HepG2 (cell line): ENCODE measurements at regions not wholly inside any gene's neighbourhood (a gene's known extent, or its start where the extent isn't known, plus 50 kb on each side); places are given as distances from the start of the nearest gene placed in this dataset.

Experiments used
- ATAC-seq: fragments of 200-7000 bp; cut with Tn5 transposase; 3 replicates; pipeline ENCODE4 v1.9.1; 2020; ENCODE audit warnings: mild to moderate bottlenecking, moderate library complexity
- BruUV-seq: library from RNA; stranded (reverse); fragments of 400-500 nt; replicated peaks from 2 replicates; lab custom pipeline; 2021; lab: Mats Ljungman, UMichigan
- CTCF ChIA-PET: fragments of 300-600 bp; formaldehyde crosslinking; extraction: SDS; loops from one replicate; lab custom pipeline; 2021; ENCODE audit warnings: low total read pairs, inconsistent platforms, low intra/inter-chr PET ratio; lab: Yijun Ruan, JAX
- POLR2A ChIA-PET: fragments of 350-600 bp; sonication (Branson Sonifier 250); formaldehyde crosslinking; loops from one replicate; lab custom pipeline; 2020; ENCODE audit warnings: antibody characterized with exemption, inconsistent platforms; lab: Yijun Ruan, JAX
- DNase-seq: peaks from one replicate; pipeline ENCODE4 v3.0.0-alpha.2; 2015; ENCODE audit warnings: low spot score
- FAIRE-seq: peaks from 3 replicates; lab custom pipeline; 2011; peaks lifted over from hg19 to GRCh38; lab: Jason Lieb, UNC
- H2AFZ ChIP-seq: one replicate; pipeline ENCODE4 v1.6.1; 2011; ENCODE audit warnings: low read length, inconsistent platforms
- H3K27ac ChIP-seq: fragments of 300-600 bp; 3 replicates; pipeline ENCODE4 v1.8.0; 2011; ENCODE audit warnings: mixed run types, mild to moderate bottlenecking, mixed read lengths, low read length, inconsistent platforms; ENCODE audit not compliant: insufficient read depth; ENCODE audit errors: extremely low read length
- H3K27me3 ChIP-seq, 2 experiments: fragments of 200-600 bp in 1 of 2; 2 replicates in 1 of 2; 3 replicates in 1 of 2; pipeline versions ENCODE4 v1.6.0 to v1.8.0; 2011; ENCODE audit warnings: low read length in 2 of 2, mild to moderate bottlenecking in 2 of 2, moderate library complexity in 2 of 2, inconsistent platforms in 1 of 2; ENCODE audit not compliant: insufficient read depth in 2 of 2, control insufficient read depth in 1 of 2
- H3K36me3 ChIP-seq, 2 experiments: fragments of 200-600 bp in 1 of 2; replicated peaks in 1 of 2; 2 replicates in 1 of 2; 3 replicates in 1 of 2; pipeline versions ENCODE4 v1.5.1 to v1.8.0; 2011; ENCODE audit warnings: low read length in 2 of 2, inconsistent platforms in 1 of 2; ENCODE audit not compliant: insufficient read depth in 2 of 2, control insufficient read depth in 1 of 2
- H3K4me1 ChIP-seq: 2 replicates; pipeline ENCODE4 v1.5.1; 2012; ENCODE audit warnings: low read length, inconsistent platforms; ENCODE audit not compliant: insufficient read depth
- H3K4me2 ChIP-seq: 2 replicates; pipeline ENCODE4 v1.6.0; 2011; ENCODE audit warnings: low read depth, low read length, inconsistent platforms
- H3K4me3 ChIP-seq, 3 experiments: fragments of 200-600 bp in 1 of 3; sonication (generic), shearing (Covaris generic) in 1 of 3; replicated peaks in 1 of 3; 2 replicates each; pipeline ENCODE4 v1.5.1; 2011 to 2016; ENCODE audit warnings: low read length in 3 of 3, inconsistent platforms in 2 of 3, low read depth in 2 of 3, mild to moderate bottlenecking in 2 of 3, control low read depth in 1 of 3, mixed read lengths in 1 of 3; ENCODE audit not compliant: insufficient read depth in 1 of 3
- H3K79me2 ChIP-seq: one replicate; pipeline ENCODE4 v1.6.1; 2011; ENCODE audit warnings: low read length, inconsistent platforms; ENCODE audit not compliant: insufficient read depth
- H3K9ac ChIP-seq: 2 replicates; pipeline ENCODE4 v1.6.0; 2011; ENCODE audit warnings: mild to moderate bottlenecking, low read depth, low read length, inconsistent platforms; ENCODE audit not compliant: insufficient read depth
- H3K9me3 ChIP-seq: 2 replicates; pipeline ENCODE4 v1.5.1; 2012; ENCODE audit warnings: mild to moderate bottlenecking, low read length
- H4K20me1 ChIP-seq: 2 replicates; pipeline ENCODE4 v1.6.0; 2011; ENCODE audit warnings: inconsistent platforms, mild to moderate bottlenecking, low read length, moderate library complexity; ENCODE audit not compliant: insufficient read depth
- BATF2 ChIP-seq: sonication (generic); formaldehyde crosslinking; IDR thresholded peaks from 2 replicates; pipeline ENCODE4 v1.8.0; 2022; ENCODE audit warnings: mild to moderate bottlenecking, missing genetic modification reagents, moderate library complexity
- DR1 ChIP-seq: sonication (generic); formaldehyde crosslinking; IDR thresholded peaks from 2 replicates; pipeline ENCODE4 v1.8.0; 2021; ENCODE audit warnings: mild to moderate bottlenecking, missing genetic modification reagents, inconsistent platforms
- HMG20B ChIP-seq: conservative IDR thresholded peaks from 2 replicates; pipeline ENCODE4 v1.6.1; 2016; ENCODE audit warnings: missing genetic modification reagents, missing compliant biosample characterization
- KMT2B ChIP-seq: IDR thresholded peaks from 2 replicates; pipeline ENCODE4 v1.6.1; 2016; ENCODE audit warnings: missing genetic modification reagents, missing compliant biosample characterization
- RFX1 ChIP-seq: fragments of 450-650 bp; IDR thresholded peaks from 2 replicates; pipeline ENCODE4 v1.6.1; 2017
- RXRA ChIP-seq: sonication (generic); formaldehyde crosslinking; IDR thresholded peaks from 2 replicates; pipeline ENCODE4 v1.5.1; 2020; ENCODE audit warnings: missing genetic modification reagents
- SP2 ChIP-seq: sonication (generic); formaldehyde crosslinking; IDR thresholded peaks from 2 replicates; pipeline ENCODE4 v1.5.1; 2020; ENCODE audit warnings: mild to moderate bottlenecking, missing genetic modification reagents
- SRY ChIP-seq: sonication (generic); formaldehyde crosslinking; IDR thresholded peaks from 2 replicates; pipeline ENCODE4 v1.8.0; 2022; ENCODE audit warnings: mild to moderate bottlenecking, missing genetic modification reagents
- ZNF382 ChIP-seq: sonication (generic); formaldehyde crosslinking; IDR thresholded peaks from 2 replicates; pipeline ENCODE4 v1.5.0; 2020; ENCODE audit warnings: missing genetic modification reagents, mild to moderate bottlenecking, borderline replicate concordance
- ZNF44 ChIP-seq: sonication (generic); formaldehyde crosslinking; IDR thresholded peaks from 2 replicates; pipeline ENCODE4 v1.5.1; 2020; ENCODE audit warnings: mild to moderate bottlenecking, missing genetic modification reagents
- ZNF589 ChIP-seq: sonication (generic); formaldehyde crosslinking; conservative IDR thresholded peaks from 2 replicates; pipeline ENCODE4 v1.8.0; 2022; ENCODE audit warnings: mild to moderate bottlenecking, moderate library complexity, missing genetic modification reagents
- ZNF83 ChIP-seq: sonication (generic); formaldehyde crosslinking; IDR thresholded peaks from 2 replicates; pipeline ENCODE4 v1.4.0; 2020; ENCODE audit warnings: missing genetic modification reagents, mild to moderate bottlenecking, borderline replicate concordance
- ZSCAN21 ChIP-seq: sonication (generic); formaldehyde crosslinking; IDR thresholded peaks from 2 replicates; pipeline ENCODE4 v1.8.0; 2022; ENCODE audit warnings: mild to moderate bottlenecking, missing genetic modification reagents, moderate library complexity, borderline replicate concordance
- ZSCAN31 ChIP-seq: sonication (generic); formaldehyde crosslinking; IDR thresholded peaks from 2 replicates; pipeline ENCODE4 v1.5.0; 2020; ENCODE audit warnings: low read depth, mild to moderate bottlenecking, missing genetic modification reagents
- WGBS: methylation state at CpG from one replicate; pipeline ENCODE4 v1.1.6; 2017; ENCODE audit warnings: low lambda C conversion rate; 5-methylcytosine and 5-hydroxymethylcytosine counted together
- in situ Hi-C: cut with HindIII; loops from 2 replicates; pipeline ENCODE4 v1.10.0; 2017; ENCODE audit warnings: low pct_unique_long_range_greater_than_20kb; ENCODE audit not compliant: extremely low pct_ligation_motif_present
- intact Hi-C: fragments of 100-400 bp; cut with micrococcal nuclease; formaldehyde crosslinking; loops from one replicate; pipeline ENCODE4 v1.10.0; 2022; ENCODE audit not compliant: unreplicated experiment

GRCh38 chr4:33150525-33150910 is 2430.3 kb downstream of the PCDH7 start:
- no peak for ATAC-seq
- H3K4me1 ChIP-seq, result no peaks in the 10 kb centered on the region
- no TSS peak for BruUV-seq
- peaks cover 46% of the 10 kb centered on the region for H3K9me3 ChIP-seq
- ChIA-PET CTCF (no interaction called here), POLR2A (no interaction called here)
- no peaks in the 10 kb centered on the region for H3K36me3 ChIP-seq
- H3K27ac ChIP-seq, result no peak overlapping the region
- DNase-seq, result no peak
- H2AFZ ChIP-seq, result no peak overlapping the region
- no peaks in the 10 kb centered on the region for H4K20me1 ChIP-seq
- no peaks in the 10 kb centered on the region for H3K27me3 ChIP-seq
- in situ Hi-C loops, result no loop called here
- H3K4me2 ChIP-seq, result no peak overlapping the region
- no peak for FAIRE-seq
- intact Hi-C loops, result no loop called here
- H3K4me3 ChIP-seq, result no peak overlapping the region
- 4% methylated on average over 3 of the region's 3 CpGs for WGBS
- TF ChIP-seq DR1 (no peak), HMG20B (CRISPR knock-in tag) (no peak), KMT2B (CRISPR knock-in tag) (no peak), SP2 (CRISPR knock-in tag) (no peak), ZNF83 (no peak), RXRA (CRISPR knock-in tag) (no peak), BATF2 (CRISPR knock-in tag) (no peak), ZNF589 (CRISPR knock-in tag) (no peak), ZNF382 (no peak), SRY (no peak)
- H3K9ac ChIP-seq, result no peak overlapping the region
- no peaks in the 10 kb centered on the region for H3K79me2 ChIP-seq

DNA sequence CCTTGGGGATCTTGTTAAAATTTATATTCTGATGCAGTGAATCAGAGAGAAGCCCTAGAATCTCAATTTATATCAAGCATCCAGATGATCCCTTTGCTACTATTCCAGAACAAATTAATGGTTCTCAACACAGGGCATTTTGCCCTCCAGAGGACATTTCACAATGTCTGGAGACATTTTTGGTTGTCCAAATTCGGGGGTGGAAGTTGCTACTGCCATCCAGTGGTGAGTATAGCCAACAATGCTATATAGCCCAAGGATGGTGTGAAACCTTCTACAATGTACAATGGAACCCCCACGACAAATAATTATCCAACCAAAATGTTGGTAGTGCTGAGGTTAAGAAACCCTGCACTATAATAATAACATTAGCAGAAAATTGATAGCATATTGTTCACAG is 2440.0 kb downstream of the PCDH7 start:
- BruUV-seq, result no TSS peak
- in situ Hi-C loops, result no loop called here
- no peak overlapping the region for H3K4me2 ChIP-seq
- no peak overlapping the region for H3K9ac ChIP-seq
- no peaks in the 10 kb centered on the region for H3K27me3 ChIP-seq
- ChIA-PET CTCF (no interaction called here), POLR2A (no interaction called here)
- peaks cover 34% of the 10 kb centered on the region for H3K9me3 ChIP-seq
- FAIRE-seq, result no peak
- WGBS, result 0% methylated on average over 2 of the region's 2 CpGs
- no peak overlapping the region for H3K4me3 ChIP-seq
- H3K27ac ChIP-seq, result no peak overlapping the region
- TF ChIP-seq ZSCAN31 (no peak), ZNF44 (CRISPR knock-in tag) (no peak), RFX1 (no peak), ZSCAN21 (CRISPR knock-in tag) (no peak)
- intact Hi-C loops, result no loop called here
- no peak overlapping the region for H2AFZ ChIP-seq
- no peaks in the 10 kb centered on the region for H3K4me1 ChIP-seq
- no peaks in the 10 kb centered on the region for H3K36me3 ChIP-seq
- no peak for ATAC-seq
- no peaks in the 10 kb centered on the region for H3K79me2 ChIP-seq
- no peak for DNase-seq
- H4K20me1 ChIP-seq, result no peaks in the 10 kb centered on the region
